ENCODE measurements at regions not wholly inside any gene's neighbourhood (a gene's known extent, or its start where the extent isn't known, plus 50 kb on each side); places are given as distances from the start of the nearest gene placed in this dataset.

DNA sequence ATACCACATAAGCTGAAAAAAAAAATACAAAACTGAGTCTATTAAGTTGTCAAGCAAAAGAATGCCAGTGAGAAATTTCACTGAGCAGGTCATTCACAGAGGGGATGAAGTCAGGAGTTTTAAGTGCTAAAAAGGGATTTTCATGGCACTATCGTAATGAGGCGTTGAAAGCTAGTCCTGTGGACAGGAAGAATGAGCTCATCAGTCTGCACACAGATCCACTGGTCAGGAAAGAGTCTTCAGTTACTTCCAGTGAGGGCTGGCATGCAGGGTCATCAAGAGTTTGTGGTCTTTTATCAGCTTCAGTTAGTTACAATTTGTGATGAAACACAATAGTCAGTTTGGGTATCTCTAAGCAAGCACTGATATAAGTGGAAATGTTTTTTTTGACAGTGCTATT lies 88.1 kb upstream of the WSCD2 start:
- TF ChIP-seq CTCF (IDR thresholded peaks at IDR 0.05) (no peak), POLR2A (IDR thresholded peaks at IDR 0.05) (no peak)

Measured in right lobe of liver (tissue), 4 donors.